GM21447 (cell line): ENCODE measurements at regions not wholly inside any gene's neighbourhood (a gene's known extent, or its start where the extent isn't known, plus 50 kb on each side); places are given as distances from the start of the nearest gene placed in this dataset.
"Not testable (repeated sequence)": the region's sequence is repeated elsewhere in the genome, so short reads cannot be mapped to it uniquely, and the experiment has no call there.

Experiments
- ATAC-seq: cut with Tn5 transposase; IDR thresholded peaks from one replicate; pipeline ENCODE4 v1.9.1; 2021; ENCODE audit not compliant: unreplicated experiment

DNA sequence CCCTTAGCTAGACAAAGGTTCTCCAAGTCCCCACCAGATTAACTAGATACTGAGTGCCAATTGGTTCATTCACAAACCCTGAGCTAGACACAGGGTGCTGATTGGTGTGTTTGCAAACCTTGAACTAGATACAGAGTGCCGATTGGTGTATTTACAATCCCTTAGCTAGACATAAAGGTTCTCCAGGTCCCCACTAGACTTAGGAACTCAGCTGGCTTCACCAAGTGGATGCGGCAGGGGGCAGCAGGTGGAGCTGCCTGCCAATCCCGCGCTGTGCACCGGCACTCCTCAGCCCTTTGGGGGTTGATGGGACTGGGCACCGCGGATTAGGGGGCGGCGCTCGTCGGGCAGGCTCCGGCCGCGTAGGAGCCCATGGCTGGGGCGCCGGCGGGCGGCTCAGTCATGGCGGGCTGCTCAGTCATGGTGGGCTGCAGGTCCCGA, 157.6 kb downstream of the KLRB1 start:
- ATAC-seq = not testable (repeated sequence)

DNA sequence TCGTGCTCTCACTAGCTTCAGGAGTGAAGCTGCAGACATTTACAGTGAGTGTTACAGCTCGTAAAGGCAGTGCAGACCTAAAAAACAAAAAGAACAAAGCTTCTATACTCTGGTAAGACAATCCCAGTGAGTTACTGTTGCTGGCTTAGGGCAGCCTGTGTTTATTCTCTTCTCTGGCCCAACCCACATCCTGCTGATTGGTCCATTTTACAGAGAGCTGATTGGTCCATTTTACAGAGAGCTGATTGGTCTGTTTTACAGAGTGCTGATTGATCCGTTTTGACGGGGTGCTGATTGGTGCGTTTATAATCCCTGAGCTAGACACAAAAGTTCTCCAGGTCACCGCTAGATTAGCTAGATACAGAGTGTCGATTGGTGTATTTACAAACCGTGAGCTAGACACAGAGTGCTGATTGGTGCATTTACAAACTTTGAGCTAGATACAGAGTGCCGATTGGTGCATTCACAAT, 158.0 kb downstream of the KLRB1 start:
- not testable (repeated sequence) for ATAC-seq

GRCh38 chr12:9449181-9449580, 158.5 kb downstream of the KLRB1 start:
- no peak for ATAC-seq

DNA sequence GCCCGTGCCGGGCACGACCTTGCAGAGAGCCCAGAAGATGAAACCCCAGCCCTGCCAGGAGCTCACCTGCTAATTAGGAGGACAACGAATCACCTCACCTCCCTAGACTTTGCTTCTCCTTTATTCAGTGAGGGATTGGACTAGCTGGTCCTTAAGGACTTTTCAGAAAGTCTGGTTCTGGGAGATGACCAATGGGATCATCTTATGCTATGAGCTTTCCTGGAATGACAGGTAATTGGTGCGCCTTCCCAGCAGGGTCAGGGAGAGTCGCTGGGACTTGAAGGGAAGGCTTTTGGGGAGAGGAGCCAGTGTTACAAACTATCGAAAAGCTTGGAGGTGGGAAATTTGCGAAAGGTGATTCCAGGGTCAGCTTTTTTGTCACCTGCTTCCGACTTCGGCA, 159.1 kb downstream of the KLRB1 start:
- not testable (repeated sequence) for ATAC-seq

GRCh38 chr12:9447791-9448614, 159.7 kb downstream of the KLRB1 start:
- ATAC-seq = peak; percentile 64

- peak; percentile 31 for ATAC-seq
Observed at GRCh38 chr12:9446883-9447761, 160.6 kb downstream of the KLRB1 start.

DNA sequence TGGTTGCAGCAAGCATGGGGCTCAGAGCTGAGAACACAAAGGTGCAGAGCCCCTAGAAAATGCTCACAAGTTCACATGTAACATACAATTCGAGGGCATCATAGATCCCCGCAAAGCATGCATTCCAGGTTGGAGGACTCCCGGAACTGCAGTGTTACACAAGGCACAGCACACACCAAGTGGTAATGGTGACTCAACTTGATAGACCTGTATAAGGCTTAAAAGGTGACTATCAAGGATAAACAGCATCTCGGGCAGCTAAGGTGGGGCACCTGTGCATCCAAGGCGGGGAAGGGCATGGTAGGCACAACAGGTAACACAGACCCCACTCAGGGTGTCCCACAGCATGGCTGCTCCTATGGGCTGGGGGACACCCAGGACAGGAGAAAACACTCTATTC, 167.3 kb downstream of the KLRB1 start:
- ATAC-seq = not testable (repeated sequence)

GRCh38 chr12:9435682-9436081, 172.0 kb downstream of the KLRB1 start:
- not testable (repeated sequence) for ATAC-seq

DNA sequence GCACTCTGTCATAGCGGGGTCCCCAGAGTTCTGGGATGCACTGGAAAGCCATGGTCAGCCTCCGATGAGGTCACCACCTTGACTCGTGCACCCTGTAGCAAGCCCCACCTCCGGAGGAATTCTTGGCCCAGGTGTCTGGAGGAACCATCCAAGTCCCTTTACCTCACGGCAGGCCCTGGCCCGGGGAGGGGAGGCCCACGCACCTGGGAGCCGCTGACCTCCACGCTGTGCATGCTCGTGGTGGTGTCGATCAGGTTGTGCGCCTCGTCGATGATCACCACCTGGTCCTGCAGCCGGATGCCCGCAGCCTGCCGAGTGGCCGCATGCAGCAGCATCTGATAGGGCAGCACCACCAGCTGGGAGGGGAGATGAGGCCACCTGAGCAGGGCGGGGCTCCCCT, 177.3 kb downstream of the KLRB1 start:
- ATAC-seq = not testable (repeated sequence)

- ATAC-seq = not testable (repeated sequence)
Observed at GRCh38 chr12:9428856-9429255, 178.9 kb downstream of the KLRB1 start.

DNA sequence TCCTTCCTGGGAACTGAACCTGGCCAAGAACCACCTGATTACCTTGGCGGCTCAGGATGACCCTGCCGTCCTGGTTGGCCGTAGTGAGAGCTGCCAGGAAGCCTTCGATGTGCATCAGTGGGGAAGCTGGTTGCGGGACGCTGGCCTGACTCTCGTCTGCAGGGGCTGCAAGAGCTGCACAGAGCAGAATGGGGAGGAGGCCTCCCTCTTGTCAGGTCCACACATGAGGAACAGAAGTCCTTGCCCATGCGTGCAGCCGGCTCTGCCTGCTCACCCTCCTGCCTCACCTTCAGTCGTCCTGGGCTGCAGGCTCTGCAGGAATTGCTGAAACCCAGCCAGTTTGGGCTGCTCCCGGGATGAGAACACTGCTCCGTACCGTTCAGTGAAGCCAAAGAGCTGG, 182.3 kb downstream of the KLRB1 start:
- not testable (repeated sequence) for ATAC-seq

DNA sequence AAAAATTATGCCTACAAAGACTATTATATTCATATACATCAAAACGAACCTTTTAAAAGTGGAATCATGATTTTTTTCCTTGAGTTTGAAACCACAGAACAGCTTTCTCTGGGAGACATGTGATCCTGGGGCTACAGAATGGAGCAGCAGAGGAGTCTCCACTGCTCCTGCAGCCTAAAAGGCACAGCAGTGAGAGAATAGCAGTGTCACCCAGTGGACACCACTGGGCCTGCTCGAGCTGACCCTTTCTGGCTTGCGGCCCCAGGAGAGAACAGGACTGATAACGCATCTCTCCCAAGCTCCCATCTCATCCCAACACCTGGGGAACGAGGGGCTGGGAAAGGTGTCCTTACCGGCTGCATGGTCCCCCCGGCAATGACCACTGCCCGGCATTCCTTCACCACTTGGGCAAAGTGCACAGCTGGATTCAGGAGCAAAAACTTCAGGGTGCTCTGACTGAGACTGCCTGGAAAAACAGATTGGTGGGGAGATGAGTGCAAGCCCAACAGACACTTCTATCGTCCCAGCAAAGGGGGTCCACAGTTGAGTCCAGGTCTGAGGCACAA, 183.5 kb downstream of the KLRB1 start:
- not testable (repeated sequence) for ATAC-seq

DNA sequence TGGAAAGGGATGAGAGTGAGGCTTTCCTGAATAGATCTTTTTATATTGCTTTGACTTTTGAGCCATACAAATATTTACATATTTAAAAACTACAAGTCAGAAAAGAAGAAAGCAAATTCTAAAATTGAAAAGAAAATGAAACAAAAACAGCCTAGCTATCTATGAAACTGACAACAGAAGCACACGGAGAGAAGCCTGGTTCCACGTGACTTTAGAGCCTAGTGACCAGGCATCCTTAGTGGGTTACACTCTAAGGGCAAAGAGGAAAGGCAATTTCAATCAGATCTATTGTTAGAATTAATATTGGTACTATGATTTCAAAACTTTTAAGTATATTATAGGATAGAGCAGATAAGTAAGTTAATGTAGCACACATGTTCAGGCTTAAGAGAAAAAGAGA, 185.0 kb downstream of the KLRB1 start:
- ATAC-seq = not testable (repeated sequence)

GRCh38 chr12:9421520-9422086, 186.1 kb downstream of the KLRB1 start:
- ATAC-seq = peak; percentile 64

- ATAC-seq = not testable (repeated sequence)
Observed at GRCh38 chr12:9420817-9421519, 186.7 kb downstream of the KLRB1 start.

DNA sequence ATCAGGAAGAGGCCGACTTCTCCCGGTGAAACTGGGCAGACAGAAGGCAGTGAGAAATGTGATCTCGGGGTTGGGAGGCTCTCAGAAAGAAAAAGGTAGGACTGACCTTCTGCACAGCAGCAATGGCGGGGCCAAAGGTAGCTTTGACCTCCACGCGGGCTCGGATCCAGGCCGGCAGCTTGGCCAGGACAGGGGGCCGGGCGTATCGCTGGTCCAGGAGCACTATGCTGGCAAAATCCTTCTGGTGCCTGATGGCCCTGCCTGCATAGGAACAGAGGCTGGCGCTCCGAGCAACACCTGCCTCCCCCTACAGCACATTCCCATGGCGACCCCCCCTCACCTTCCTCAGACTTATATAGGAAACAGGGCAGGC, 189.1 kb downstream of the KLRB1 start:
- not testable (repeated sequence) for ATAC-seq

- ATAC-seq = not testable (repeated sequence)
Observed at GRCh38 chr12:9417947-9418668, 189.6 kb downstream of the KLRB1 start.

DNA sequence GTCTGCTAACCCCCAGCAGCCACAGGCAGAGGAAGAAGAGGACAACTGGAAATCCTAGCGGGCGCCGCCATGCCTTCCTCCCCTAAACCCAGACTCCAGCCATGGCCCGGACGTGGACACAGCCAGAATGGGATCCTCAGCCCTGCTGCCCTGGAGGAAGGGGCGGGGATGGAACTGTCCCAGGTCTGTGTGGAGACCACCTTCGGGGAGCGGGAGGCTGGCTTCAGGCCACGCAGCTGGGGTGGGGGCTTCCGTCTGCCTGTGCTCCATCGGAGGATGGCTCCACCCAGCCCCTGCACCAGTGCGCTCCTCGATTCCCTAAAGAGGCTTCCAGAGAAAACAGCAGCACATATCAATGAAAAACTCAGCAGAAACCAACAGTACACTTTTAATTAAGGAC, 190.4 kb downstream of the KLRB1 start:
- ATAC-seq = not testable (repeated sequence)

DNA sequence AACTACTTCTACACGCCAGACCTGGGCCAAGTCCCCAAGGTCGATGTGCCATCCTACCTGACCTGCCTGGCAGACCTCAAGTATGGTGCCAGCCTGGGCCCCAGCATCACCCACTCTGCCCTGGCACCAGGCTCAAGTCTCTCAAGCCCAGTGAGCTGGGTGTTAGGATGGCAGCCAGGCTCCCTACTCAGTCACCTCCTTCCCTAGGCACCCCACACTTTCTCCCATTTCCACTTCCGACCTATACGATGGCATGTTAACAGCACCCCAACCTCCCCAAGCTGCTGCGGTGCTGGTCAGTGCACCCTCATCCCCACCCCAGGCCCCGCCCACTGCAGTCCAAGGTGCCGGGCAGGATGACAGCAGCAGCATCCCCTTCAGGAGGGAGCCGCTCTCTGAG, 191.4 kb downstream of the KLRB1 start:
- ATAC-seq = not testable (repeated sequence)

DNA sequence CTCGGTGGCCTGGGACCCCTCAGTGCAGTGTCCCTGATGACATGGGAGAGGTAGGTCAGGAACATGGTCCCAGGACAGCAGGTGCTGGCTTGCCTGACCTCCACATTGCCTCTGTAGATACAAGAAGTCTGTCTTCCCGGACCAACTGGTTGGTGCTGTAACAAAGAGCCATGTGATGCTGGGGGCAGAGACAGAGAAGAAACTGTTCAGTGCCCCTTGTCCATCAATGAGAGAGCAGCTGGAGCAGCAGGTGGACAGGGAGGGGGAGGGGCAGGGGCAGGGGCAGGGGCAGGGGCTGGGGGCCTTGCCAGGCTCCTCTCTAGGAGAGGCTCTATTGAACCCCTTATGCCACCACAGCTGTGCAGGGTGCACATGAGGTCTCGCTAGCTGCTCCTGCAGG, 191.8 kb downstream of the KLRB1 start:
- ATAC-seq = not testable (repeated sequence)
